Suppressor macrophage treated with lipopolysaccharide for 4 hours (primary cell): ENCODE measurements at regions not wholly inside any gene's neighbourhood (a gene's known extent, or its start where the extent isn't known, plus 50 kb on each side); places are given as distances from the start of the nearest gene placed in this dataset.
"Not testable (repeated sequence)": the region's sequence is repeated elsewhere in the genome, so short reads cannot be mapped to it uniquely, and the experiment has no call there.

Experiments used
- DNase-seq: peaks from one replicate; pipeline ENCODE4 v3.0.0-alpha.2; 2020

- DNase-seq: not testable (repeated sequence)
Observed at GRCh38 chrX:76774912-76775311, 347.4 kb downstream of the MAGEE1 start.

DNA sequence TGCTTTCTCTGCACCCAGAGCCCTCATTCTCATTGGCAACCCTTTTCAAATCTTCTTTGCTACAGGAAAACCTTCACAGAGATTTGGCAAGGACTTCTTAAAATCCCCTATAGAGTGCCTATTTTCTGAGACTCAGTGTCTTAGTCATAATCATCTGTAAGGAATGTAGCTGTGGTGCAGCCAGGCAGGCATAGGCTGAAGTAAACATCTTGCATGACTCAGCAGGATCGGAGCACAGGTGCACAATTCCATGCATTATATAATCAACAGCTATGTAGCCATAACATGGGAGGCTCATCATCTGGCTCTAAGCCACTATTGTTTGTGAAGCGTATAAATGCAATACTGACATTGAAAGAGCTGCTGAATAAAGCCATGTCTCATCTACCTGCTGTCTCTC is 368.8 kb downstream of the MAGEE1 start:
- no peak for DNase-seq

- DNase-seq: no peak
Observed at GRCh38 chrX:76802708-76803107, 375.2 kb downstream of the MAGEE1 start.

DNA sequence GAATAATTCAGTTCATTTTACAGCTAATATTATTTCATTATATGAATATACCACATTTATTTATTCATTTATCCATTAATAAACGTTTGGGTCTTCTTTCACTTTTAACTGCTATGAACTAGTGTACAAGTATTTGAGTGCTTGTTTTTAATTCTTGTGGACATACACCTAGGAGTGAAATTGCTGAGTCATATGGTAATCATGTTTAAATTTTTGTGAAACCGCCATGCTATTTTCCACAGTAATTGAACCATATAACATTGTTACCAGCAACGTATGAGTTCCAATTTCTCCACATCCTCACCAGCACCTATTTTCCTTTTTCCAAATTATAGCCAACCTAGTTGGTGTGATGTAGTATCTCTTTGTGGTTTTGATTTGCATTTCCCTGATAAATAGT is 388.2 kb downstream of the MAGEE1 start:
- DNase-seq: no peak

GRCh38 chrX:76817279-76817678 is 389.8 kb downstream of the MAGEE1 start:
- DNase-seq: not testable (repeated sequence)

DNA sequence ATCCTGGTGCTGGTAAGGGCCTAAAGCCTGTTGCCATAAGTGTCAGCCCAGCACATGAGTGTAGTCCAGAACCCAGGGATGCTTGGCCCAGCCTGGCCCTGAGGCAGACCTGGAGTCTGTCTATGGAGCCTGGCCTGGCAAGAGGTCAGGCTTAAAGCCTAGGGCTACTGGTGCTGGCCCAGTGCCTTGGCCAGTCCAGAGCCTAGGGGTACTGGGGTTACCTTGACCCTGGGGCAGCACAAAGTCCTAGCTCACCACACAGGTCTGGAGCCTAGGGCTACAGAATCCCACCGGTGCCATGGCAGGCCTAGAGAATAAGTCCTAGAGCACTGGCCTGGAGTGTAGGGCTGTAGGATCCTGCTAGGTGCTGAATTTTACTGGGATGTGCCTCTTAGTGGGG is 393.8 kb downstream of the MAGEE1 start:
- DNase-seq: no peak

DNA sequence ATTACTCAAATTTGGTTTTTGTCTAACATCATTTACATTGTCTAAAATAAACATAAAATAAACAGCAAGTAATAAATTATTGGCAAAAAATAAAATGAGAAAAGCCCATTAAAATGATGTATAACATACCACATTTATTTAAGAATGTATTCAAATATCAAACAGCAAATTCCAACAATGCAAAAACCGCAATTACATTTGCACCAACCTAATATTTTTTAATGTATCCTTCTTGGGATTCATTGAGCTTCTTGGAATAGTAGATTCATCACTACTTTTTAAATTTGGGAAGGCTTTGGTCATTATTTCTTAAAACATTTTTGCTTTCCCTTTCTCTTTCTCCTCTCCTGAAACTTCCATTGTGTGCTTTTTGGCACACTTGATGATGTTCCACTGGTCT is 400.2 kb downstream of the MAGEE1 start:
- DNase-seq: no peak

- DNase-seq: not testable (repeated sequence)
Observed at GRCh38 chrX:76840902-76841301, 413.4 kb downstream of the MAGEE1 start.

- DNase-seq: no peak
Observed at GRCh38 chrX:76850851-76851250, 423.3 kb downstream of the MAGEE1 start.

DNA sequence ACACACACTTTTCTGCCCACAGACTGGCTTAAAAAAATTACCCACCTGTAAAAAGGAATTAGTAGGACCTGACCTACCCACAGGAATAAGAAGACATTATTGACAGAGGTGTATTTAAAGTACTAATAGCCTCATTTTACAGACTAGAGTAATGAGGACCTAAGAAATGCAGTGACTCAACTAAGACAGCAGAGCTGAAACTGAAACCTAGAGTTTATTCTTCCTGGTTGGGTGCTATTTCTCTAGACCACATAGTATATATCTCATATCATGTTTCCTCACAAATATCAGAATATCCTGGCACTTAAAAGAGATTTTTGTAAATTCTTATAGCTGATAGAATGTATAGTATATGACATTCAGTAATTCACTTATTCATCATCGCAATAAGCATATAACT is 435.0 kb downstream of the MAGEE1 start:
- DNase-seq: no peak

- no peak for DNase-seq
Observed at GRCh38 chrX:76893930-76894329, 466.4 kb downstream of the MAGEE1 start.

DNA sequence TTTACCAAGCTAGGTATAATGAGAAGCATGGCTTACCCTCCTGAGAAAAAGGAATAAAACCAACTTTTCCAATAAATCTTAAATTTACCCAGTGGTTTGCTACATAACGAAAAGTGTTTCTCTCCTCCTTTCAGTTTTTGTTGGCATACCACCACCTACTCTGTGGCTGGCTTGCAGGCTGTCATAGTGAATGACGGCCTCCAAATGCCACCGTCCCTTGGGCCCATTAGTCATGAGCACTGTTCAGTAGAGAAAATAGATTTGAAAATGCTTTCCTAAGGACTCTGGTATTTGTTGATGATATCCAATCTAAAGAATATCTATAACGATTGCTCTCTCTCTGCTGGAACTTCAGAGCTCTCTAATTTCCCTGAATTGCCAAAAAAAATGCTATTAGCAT is 488.3 kb downstream of the MAGEE1 start:
- no peak for DNase-seq

DNA sequence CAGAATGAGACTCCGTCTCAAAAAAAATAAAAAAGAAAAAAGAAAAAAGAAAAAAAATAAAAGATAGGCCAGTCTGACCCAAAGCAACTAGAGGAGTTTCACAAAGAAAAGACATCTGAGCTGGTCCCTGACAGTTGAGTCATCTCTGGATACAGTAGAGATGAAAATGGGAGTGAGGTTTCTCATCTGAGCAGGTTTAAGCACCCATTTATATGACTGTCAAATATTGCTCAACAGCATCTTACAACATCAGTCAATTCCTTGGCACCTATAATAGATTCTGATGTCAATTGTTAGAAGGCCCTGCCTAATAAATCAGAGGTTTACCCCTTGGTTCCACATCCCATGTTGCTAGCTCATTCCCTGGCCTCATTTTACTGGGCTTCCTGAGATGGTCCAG is 490.5 kb downstream of the MAGEE1 start:
- DNase-seq: no peak

GRCh38 chrX:76919761-76920160 is 492.3 kb downstream of the MAGEE1 start:
- no peak for DNase-seq

DNA sequence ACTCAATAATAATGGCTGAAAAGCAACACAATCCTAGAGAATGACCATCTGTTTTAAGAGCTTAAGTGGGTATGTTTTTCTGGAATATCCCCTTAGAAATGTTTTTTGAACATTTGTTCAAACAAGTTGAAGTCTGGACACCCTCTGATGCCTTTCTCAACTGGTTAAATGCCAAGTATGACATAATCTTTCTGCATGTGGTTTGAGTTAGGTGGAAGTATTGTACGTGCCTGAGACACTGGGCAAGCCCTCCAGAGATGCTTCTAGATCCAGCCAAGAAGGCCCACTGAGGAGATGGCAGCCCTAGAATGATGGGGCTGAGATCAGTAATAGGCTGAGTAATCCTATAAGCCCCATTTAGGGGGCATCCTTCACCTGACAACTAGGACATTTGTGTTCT is 493.1 kb downstream of the MAGEE1 start:
- no peak for DNase-seq

DNA sequence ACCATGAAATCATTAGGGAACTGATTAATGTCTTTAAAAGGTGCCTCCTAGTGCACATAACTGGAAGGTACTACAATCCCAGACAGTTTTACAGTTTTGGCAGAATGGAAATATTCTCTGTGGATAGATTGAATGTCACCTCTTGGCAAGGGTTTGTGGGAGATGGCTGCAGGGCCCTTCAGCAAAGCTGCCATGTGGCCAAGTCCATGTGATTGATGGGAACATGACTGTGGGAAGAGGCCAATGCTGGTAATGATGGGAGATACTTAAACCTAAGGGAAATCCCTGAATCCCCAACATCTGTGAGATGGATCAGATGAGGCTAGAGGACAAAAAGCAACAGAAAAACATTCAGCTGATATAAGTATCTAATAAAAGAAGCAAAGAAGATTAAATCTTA is 493.7 kb downstream of the MAGEE1 start:
- no peak for DNase-seq

DNA sequence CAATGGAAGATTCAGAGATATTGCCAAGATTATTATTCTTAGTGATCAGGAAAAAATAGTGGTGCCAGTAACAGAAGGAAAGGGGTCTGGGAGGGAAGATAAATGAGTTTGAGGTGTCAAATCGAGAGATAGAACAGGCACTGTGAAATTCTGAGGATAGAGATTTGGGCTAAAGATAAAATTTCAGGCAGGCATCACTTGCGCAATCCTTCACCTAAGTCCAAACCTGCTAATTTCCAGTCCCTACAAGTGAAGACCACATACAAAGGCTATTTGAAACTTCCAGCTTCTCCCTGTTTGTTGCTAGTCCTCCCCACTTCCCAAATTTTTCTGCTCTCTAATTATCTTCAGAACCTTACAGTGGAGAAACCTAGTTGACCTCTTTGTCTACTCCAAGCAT is 494.6 kb downstream of the MAGEE1 start:
- DNase-seq: no peak

DNA sequence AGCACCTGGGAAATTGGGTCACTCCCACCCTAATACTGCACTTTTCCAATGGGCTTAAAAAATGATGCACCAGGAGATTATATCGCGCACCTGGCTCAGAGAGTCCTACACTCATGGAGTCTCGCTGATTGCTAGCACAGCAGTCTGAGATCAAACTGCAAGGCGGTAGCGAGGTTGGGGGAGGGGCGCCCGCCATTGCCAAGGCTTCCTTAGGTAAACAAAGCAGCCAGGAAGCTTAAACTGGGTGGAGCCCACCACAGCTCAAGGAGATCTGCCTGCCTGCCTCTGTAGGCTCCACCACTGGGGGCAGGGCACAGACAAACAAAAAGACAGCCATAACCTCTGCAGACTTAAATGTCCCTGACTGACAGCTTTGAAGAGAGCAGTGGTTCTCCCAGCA is 497.1 kb downstream of the MAGEE1 start:
- DNase-seq: not testable (repeated sequence)

DNA sequence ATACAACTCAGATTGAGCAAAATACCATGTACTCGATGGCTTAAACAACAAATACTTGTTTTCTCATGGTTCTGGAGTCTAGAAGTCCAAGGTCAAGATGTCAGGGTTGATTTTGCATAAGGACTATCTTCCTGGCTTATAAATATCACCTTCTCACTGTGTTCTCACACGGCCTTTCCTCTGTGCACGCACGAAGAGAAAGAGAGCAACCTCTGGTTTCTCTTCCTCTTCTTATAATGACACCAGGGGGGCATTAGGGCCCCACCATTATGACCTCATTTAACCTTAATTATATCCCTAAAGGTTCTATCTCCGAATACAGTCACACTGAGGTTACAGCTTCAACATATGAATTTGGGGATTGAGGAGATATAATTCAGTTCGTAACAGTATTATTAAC is 504.0 kb downstream of the MAGEE1 start:
- no peak for DNase-seq

DNA sequence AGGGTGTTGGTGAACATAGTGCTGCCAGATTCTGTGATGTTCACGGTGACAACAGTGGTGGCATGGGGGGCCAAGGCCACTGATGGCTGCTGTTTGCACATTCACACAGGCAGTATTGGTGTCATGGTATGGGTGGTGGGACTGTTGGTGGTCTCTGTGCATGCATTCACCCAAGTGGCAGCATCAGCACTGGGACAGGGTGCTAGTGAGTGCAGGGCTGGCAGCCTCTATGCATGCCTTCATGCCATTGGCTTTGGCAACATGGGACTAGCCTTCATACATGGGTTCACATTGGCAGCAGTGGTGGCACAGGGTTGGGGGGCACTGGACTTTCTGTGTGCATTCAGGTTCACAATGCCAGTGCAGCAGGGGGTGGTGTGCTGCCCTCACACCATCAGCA is 489.7 kb upstream of the FGF16 start:
- no peak for DNase-seq

DNA sequence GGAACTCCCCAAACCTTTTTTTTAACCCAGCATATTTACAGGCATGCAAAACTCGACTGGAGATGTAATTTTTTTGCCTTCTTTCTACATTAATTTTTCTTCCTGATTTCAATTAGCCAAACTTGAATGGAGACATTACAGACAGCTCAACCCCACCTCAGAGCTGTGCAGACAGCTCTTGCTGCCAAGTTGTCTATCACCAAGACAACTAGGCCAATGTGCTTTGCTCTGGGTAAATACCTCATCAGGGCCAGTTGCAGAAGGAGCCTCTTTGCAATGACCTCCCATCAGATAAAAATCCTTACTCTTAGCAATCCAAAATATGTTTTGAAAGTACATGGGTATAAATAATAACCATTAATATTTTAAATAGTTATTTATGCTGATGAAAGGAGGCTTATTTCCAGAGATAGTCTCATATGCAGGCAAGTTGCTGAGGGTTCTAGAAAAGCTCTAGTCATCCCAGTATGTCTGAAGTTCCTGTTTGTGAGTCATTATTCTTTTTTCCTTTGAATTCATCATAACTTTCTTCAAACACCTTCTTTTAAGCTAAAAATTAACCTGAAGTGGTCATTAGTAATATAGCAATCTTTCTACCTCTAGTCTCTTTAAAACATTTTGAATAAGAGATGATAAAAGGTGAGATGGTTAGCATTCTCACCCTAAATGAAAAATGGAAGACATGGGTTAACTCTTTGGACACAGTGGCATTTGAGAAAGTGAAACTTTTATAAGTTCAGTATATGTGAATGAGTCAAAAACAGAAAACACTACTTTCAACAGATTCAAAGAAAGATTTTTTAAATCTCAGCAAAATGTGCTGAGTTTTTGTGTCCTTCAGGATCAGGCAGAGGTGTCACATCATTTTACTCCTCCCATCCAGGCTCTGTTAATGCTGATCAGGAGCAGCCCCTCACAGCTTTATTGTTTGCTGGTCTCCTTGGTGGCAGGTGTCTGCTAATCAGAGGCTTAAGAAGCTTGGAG is 475.5 kb upstream of the FGF16 start:
- no peak for DNase-seq

DNA sequence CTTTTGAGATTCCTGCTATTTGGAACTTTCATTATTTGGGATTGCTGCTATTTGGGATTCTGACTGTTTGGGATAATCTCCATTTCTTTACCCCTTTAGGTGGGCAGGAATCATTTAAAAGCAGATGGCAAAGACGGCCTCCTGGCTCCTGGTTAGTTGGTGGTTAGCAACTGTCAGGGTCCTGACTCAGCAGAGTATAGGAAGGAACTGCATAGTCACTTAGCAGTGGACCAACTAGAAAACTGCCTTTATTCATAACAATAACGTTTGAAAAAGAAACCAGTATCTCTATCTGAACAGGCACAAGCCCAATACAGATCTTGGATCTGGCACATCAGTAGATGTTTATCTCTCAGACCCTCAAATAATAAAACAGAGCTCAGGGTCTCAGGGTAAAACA is 469.7 kb upstream of the FGF16 start:
- DNase-seq: no peak

GRCh38 chrX:76987381-76987780 is 459.8 kb upstream of the FGF16 start:
- DNase-seq: no peak

- no peak for DNase-seq
Observed at GRCh38 chrX:76996641-76997040, 450.5 kb upstream of the FGF16 start.

GRCh38 chrX:77003530-77003929 is 443.7 kb upstream of the FGF16 start:
- DNase-seq: no peak
